CD4-positive, CD25-positive, alpha-beta regulatory T cell (primary cell): ENCODE measurements at regions not wholly inside any gene's neighbourhood (a gene's known extent, or its start where the extent isn't known, plus 50 kb on each side); places are given as distances from the start of the nearest gene placed in this dataset.

Experiments used
- ATAC-seq, 2 donors: fragments of 150-1000 bp; cut with Tn5 transposase; one replicate each; pipeline ENCODE4 v1.10.0; 2021; ENCODE audit warnings: low read depth in 2 of 2, moderate number of reproducible peaks in 2 of 2, moderate library complexity in 1 of 2
- DNase-seq, 3 donors: peaks; one replicate each; pipeline versions ENCODE4 v3.0.0 to v3.0.0-alpha.2; 2012 to 2022; ENCODE audit warnings: mixed read lengths in 1 of 3
- H3K27ac ChIP-seq: one replicate; pipeline ENCODE4 v1.7.0; 2013; ENCODE audit warnings: mild to moderate bottlenecking, low read length; ENCODE audit not compliant: insufficient read depth, poor library complexity, severe bottlenecking
- H3K27me3 ChIP-seq: one replicate; pipeline ENCODE4 v1.7.0; 2013; ENCODE audit warnings: low read length; ENCODE audit not compliant: control insufficient read depth, insufficient read depth
- H3K36me3 ChIP-seq: one replicate; pipeline ENCODE4 v1.7.0; 2013; ENCODE audit warnings: mild to moderate bottlenecking, low read length, moderate library complexity; ENCODE audit not compliant: control insufficient read depth, insufficient read depth
- H3K4me1 ChIP-seq: 2 replicates; pipeline ENCODE4 v1.7.0; 2013; ENCODE audit warnings: mild to moderate bottlenecking, low read length; ENCODE audit not compliant: insufficient read depth, control insufficient read depth, poor library complexity, severe bottlenecking
- H3K4me3 ChIP-seq: one replicate; pipeline ENCODE4 v1.7.0; 2013; ENCODE audit warnings: low read depth, mild to moderate bottlenecking, low read length, moderate library complexity
- H3K9me3 ChIP-seq, 2 experiments: 1 replicate in 1 of 2; 2 replicates in 1 of 2; pipeline ENCODE4 v1.7.0; 2013; ENCODE audit warnings: low read length in 2 of 2, mild to moderate bottlenecking in 1 of 2, moderate library complexity in 1 of 2; ENCODE audit not compliant: control insufficient read depth in 2 of 2
- H3K27ac Mint-ChIP-seq, 3 donors: one replicate each; pipeline ENCODE4 v1.8.0; 2020 to 2022; ENCODE audit warnings: mild to moderate bottlenecking in 3 of 3, mixed read lengths in 3 of 3, moderate library complexity in 2 of 3
- H3K27me3 Mint-ChIP-seq: one replicate; pipeline ENCODE4 v1.8.0; 2022; ENCODE audit warnings: mild to moderate bottlenecking, mixed read lengths
- H3K36me3 Mint-ChIP-seq: one replicate; pipeline ENCODE4 v1.8.0; 2020; ENCODE audit warnings: mixed read lengths
- H3K4me1 Mint-ChIP-seq, 4 donors: one replicate each; pipeline ENCODE4 v1.8.0; 2020 to 2022; ENCODE audit warnings: mixed read lengths in 4 of 4, mild to moderate bottlenecking in 1 of 4
- H3K4me3 Mint-ChIP-seq, 4 donors: one replicate each; pipeline ENCODE4 v1.8.0; 2020 to 2022; ENCODE audit warnings: mild to moderate bottlenecking in 4 of 4, mixed read lengths in 4 of 4, moderate library complexity in 3 of 4
- H3K9me3 Mint-ChIP-seq, 7 donors: one replicate each; pipeline ENCODE4 v1.8.0; 2020 to 2022; ENCODE audit warnings: mixed read lengths in 7 of 7, mild to moderate bottlenecking in 3 of 7, moderate library complexity in 2 of 7

DNA sequence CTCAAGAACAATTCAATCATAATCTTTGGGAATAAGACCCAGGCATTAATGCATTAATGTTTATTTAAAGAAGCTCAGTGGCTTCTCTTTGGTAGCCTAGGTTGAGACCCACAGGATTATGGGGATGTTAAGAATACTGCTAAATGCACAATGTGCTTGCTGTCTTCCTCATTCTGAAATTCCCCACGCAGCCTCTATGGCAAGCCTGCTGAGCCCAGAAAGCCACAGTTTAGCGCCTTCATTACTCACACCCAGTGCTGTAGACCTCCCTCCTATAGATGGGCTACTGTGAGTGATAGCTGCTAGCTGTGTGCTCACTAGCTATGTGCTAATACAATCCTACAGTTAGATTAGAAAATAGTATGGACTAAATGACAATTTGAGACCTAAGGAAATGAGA is 90.6 kb downstream of the TNFSF13B start:
- Mint-ChIP-seq H3K4me1 (peaks cover 0 to 5% (median 1%) of the 10 kb centered on the region in 4 donors), H3K4me3 (no peak overlapping the region), H3K36me3 (no peaks in the 10 kb centered on the region), H3K27me3 (peaks cover 40% of the 10 kb centered on the region), H3K9me3 (peaks cover 0 to 2% (median 0%) of the 10 kb centered on the region in 7 donors), H3K27ac (no peak overlapping the region)
- no peaks in the 10 kb centered on the region for H3K4me1 ChIP-seq
- no peaks in the 10 kb centered on the region for H3K36me3 ChIP-seq
- H3K9me3 ChIP-seq: no peaks in the 10 kb centered on the region
- H3K4me3 ChIP-seq: no peak overlapping the region
- H3K27ac ChIP-seq: no peak overlapping the region
- DNase-seq (no peak), ATAC-seq (no peak)
- peaks cover 10% of the 10 kb centered on the region for H3K27me3 ChIP-seq

DNA sequence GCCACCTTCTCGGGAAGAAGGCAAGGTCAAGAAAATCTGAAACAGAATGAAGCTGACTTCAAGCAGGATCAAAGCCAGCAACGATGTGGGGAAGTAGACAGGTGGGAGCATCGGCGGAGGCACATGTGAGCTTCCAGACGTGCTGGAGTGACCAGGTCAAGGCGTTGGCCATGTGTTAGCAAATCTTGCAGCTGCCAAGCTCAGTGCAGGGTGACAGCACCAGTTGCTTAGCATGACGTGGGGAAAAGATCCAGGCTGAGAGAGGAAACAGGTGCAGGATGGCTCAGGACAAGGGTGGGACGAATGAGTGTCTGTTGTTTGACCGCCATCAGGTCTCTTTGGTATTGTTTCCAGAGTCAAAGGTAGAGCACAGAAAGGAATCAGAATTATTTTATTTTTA is 92.3 kb downstream of the TNFSF13B start:
- H3K27me3 Mint-ChIP-seq: peaks cover 42% of the 10 kb centered on the region
- Histone ChIP-seq H3K27me3 (peaks cover 10% of the 10 kb centered on the region), H3K9me3 (no peaks in the 10 kb centered on the region), H3K4me1 (no peaks in the 10 kb centered on the region), H3K36me3 (no peaks in the 10 kb centered on the region), H3K4me3 (no peak overlapping the region), H3K27ac (no peak overlapping the region)
- no peaks in the 10 kb centered on the region for H3K36me3 Mint-ChIP-seq
- H3K27ac Mint-ChIP-seq: no peak overlapping the region
- no peak overlapping the region for H3K4me3 Mint-ChIP-seq
- peaks cover 0 to 5% (median 2%) of the 10 kb centered on the region in 4 donors for H3K4me1 Mint-ChIP-seq
- H3K9me3 Mint-ChIP-seq: peaks cover 0 to 2% (median 0%) of the 10 kb centered on the region in 7 donors
- no peak for DNase-seq
- ATAC-seq: no peak

DNA sequence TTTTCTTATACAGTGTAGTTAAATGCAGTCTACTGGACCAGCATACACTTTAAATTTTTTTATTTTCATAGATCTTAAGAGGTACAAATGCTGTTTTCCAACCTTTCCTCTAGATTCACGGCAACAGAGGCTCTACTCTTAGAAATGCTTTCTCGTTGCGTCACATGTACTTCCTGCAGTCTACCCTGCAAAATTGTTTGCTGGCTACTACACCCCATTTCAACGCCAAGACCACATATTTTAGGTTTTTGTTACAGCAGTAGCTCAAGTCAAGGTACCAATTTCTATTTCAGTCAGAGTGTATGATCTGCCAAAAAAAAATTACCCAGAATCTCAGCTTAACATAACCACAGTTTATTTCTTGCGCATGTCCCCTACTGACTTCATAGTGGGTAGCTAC is 94.1 kb downstream of the TNFSF13B start:
- no peak overlapping the region for H3K27ac Mint-ChIP-seq
- Histone ChIP-seq H3K4me3 (no peak overlapping the region), H3K4me1 (no peaks in the 10 kb centered on the region), H3K27me3 (peaks cover 7% of the 10 kb centered on the region), H3K27ac (no peak overlapping the region), H3K9me3 (no peaks in the 10 kb centered on the region), H3K36me3 (no peaks in the 10 kb centered on the region)
- ATAC-seq: no peak
- no peak overlapping the region for H3K4me3 Mint-ChIP-seq
- H3K27me3 Mint-ChIP-seq: peaks cover 42% of the 10 kb centered on the region
- DNase-seq: no peak
- no peaks in the 10 kb centered on the region for H3K36me3 Mint-ChIP-seq
- H3K9me3 Mint-ChIP-seq: peaks cover 0 to 2% (median 0%) of the 10 kb centered on the region in 7 donors
- peaks cover 0 to 5% (median 2%) of the 10 kb centered on the region in 4 donors for H3K4me1 Mint-ChIP-seq

DNA sequence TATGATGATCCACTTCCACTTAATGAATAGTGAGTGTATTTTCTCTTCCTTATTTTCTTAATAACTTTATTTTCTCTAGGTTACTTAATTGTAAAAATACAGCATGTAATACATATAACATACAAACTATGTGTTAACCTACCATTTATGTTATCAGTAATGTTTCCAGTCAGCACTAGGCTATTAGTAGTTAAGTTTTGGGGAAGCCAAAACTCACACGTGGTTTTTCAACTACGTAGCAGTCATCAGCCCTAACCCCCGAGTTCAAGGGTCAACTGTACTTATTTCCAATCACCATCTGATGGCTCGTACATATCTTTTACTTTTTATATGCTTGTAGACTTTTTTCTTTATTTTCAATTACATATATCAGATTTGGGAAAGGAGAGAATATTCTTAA is 95.7 kb downstream of the TNFSF13B start:
- ATAC-seq: no peak
- H3K4me1 Mint-ChIP-seq: peaks cover 0 to 5% (median 2%) of the 10 kb centered on the region in 4 donors

DNA sequence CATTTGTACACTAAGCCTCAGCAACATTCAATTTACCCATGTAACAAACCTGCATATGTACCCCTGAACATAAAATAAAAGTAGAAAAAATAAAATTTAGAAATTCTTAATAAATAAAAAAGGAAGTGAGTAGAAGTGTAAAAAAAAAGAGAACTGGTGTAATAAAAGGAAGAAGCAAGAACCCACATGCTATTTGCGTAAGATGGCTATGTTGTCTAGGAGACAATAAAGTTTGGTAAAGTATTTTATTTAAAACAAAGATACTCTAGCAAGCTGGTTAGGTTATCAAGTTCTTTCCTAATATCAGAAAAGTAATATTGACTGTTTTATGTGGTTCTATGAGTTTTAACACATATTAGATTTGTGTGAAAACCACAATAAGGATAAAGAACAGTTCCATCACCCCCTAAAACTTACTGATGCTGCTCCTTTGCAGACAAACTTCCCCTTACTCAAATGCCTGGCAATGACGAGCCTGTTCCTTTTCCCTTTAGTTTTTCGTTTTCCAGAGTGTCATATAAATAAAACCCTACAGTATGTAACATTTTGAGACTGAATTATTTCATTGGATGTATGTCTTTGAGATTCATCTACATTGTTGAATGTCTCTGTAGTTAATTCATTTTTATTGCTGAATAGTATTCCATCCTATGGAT is 98.9 kb downstream of the TNFSF13B start:
- DNase-seq (no peak), ATAC-seq (no peak)
- Histone ChIP-seq H3K4me1 (no peaks in the 10 kb centered on the region), H3K9me3 (no peaks in the 10 kb centered on the region), H3K27me3 (peaks cover 3% of the 10 kb centered on the region), H3K4me3 (no peak overlapping the region), H3K36me3 (no peaks in the 10 kb centered on the region), H3K27ac (no peak overlapping the region)
- peaks cover 0 to 5% (median 2%) of the 10 kb centered on the region in 4 donors for H3K4me1 Mint-ChIP-seq
- peaks cover 0 to 4% (median 1%) of the 10 kb centered on the region in 7 donors for H3K9me3 Mint-ChIP-seq
- H3K4me3 Mint-ChIP-seq: no peak overlapping the region
- H3K27me3 Mint-ChIP-seq: peaks cover 31% of the 10 kb centered on the region
- H3K27ac Mint-ChIP-seq: no peak overlapping the region
- H3K36me3 Mint-ChIP-seq: no peaks in the 10 kb centered on the region

More for the DNA sequence above, 95.7 kb downstream of the TNFSF13B start:
- no peak for DNase-seq
- Histone ChIP-seq H3K4me1 (no peaks in the 10 kb centered on the region), H3K27ac (no peak overlapping the region), H3K36me3 (no peaks in the 10 kb centered on the region), H3K9me3 (no peaks in the 10 kb centered on the region), H3K4me3 (no peak overlapping the region), H3K27me3 (peaks cover 7% of the 10 kb centered on the region)
- Mint-ChIP-seq H3K27me3 (peaks cover 38% of the 10 kb centered on the region), H3K36me3 (no peaks in the 10 kb centered on the region), H3K9me3 (peaks cover 0 to 3% (median under 1%) of the 10 kb centered on the region in 7 donors), H3K27ac (no peak overlapping the region), H3K4me3 (no peak overlapping the region)

DNA sequence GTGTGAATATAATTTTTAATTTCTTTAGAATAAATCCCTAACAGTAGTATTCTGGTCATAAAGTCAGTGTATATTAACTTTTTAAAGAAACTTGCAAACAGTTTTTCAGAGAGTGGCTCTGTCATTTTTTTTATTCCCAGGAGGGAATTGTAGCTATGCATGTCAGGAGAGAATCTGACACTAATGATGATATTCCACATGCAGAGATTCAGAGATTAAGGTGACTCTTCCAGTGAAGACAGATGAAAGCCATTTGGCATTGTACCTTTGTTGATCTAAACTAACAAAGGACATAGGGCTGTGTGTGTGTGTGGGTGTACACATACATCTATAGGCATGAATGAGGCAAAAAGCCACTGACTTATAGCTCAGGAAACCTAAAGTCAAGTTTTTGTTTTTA is 99.9 kb downstream of the TNFSF13B start:
- H3K27ac ChIP-seq: no peak overlapping the region
- H3K4me1 ChIP-seq: no peaks in the 10 kb centered on the region
- no peaks in the 10 kb centered on the region for H3K9me3 ChIP-seq
- peaks cover 3% of the 10 kb centered on the region for H3K27me3 ChIP-seq
- DNase-seq: no peak
- no peak overlapping the region for H3K4me3 ChIP-seq
- ATAC-seq: no peak
- H3K4me1 Mint-ChIP-seq: peaks cover 0 to 4% (median 1%) of the 10 kb centered on the region in 4 donors
- H3K4me3 Mint-ChIP-seq: no peak overlapping the region
- H3K36me3 Mint-ChIP-seq: no peaks in the 10 kb centered on the region
- H3K27ac Mint-ChIP-seq: no peak overlapping the region
- H3K27me3 Mint-ChIP-seq: peaks cover 30% of the 10 kb centered on the region
- H3K9me3 Mint-ChIP-seq: peaks cover 0 to 7% (median 3%) of the 10 kb centered on the region in 7 donors
- H3K36me3 ChIP-seq: no peaks in the 10 kb centered on the region

DNA sequence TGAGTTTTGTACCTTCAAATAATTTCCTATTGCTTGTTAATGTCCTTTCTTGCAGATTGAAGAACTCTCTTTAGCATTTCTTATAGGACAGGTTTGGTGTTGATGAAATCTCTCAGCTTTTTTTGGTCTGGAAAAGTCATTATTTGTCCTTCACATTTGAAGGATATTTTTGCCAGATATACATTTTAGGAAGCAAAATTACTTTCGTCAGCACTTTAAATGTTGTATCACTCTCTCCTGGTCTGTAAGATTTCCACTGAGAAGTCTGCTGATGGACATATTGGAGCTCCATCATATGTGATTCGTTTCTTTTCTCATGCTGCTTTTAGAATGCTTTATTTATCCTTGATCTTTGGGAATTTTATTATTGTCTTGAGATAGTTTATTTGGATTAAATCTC is 105.5 kb downstream of the TNFSF13B start:
- H3K9me3 Mint-ChIP-seq: peaks cover 0 to 9% (median 0%) of the 10 kb centered on the region in 7 donors
- Histone ChIP-seq H3K27ac (no peak overlapping the region), H3K4me1 (no peaks in the 10 kb centered on the region), H3K4me3 (no peak overlapping the region), H3K36me3 (no peaks in the 10 kb centered on the region), H3K27me3 (no peaks in the 10 kb centered on the region), H3K9me3 (no peaks in the 10 kb centered on the region)
- ATAC-seq (no peak), DNase-seq (no peak)
- no peaks in the 10 kb centered on the region for H3K4me1 Mint-ChIP-seq
- no peaks in the 10 kb centered on the region for H3K36me3 Mint-ChIP-seq
- no peak overlapping the region for H3K4me3 Mint-ChIP-seq
- no peak overlapping the region for H3K27ac Mint-ChIP-seq
- peaks cover 25% of the 10 kb centered on the region for H3K27me3 Mint-ChIP-seq

DNA sequence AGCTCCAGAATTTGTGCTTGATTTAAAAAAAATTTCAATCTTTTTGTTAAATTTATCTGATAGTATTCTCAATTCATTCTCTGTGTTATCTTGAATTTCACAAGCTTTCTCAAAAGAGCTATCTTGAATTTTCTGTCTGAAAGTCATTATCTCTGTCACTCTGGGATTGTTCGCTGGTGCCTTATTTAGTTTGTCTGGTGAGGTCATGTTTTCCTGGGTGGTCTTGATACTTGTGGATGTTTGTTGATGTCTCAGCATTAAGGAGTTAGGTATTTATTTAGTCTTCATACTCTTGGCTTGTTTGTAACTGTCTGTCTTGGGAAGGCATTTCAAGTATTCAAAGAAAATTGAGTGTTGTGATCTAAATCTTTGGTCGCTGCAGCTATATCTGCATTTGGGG is 106.3 kb downstream of the TNFSF13B start:
- no peaks in the 10 kb centered on the region for H3K36me3 ChIP-seq
- Mint-ChIP-seq H3K9me3 (peaks cover 0 to 8% (median 2%) of the 10 kb centered on the region in 7 donors), H3K27me3 (peaks cover 18% of the 10 kb centered on the region), H3K4me3 (no peak overlapping the region), H3K27ac (no peak overlapping the region), H3K4me1 (no peaks in the 10 kb centered on the region), H3K36me3 (no peaks in the 10 kb centered on the region)
- no peak overlapping the region for H3K4me3 ChIP-seq
- H3K27me3 ChIP-seq: no peaks in the 10 kb centered on the region
- H3K9me3 ChIP-seq: no peaks in the 10 kb centered on the region
- DNase-seq (no peak), ATAC-seq (no peak)
- H3K27ac ChIP-seq: no peak overlapping the region
- H3K4me1 ChIP-seq: no peaks in the 10 kb centered on the region
